22Rv1 (cell line): ENCODE measurements at regions not wholly inside any gene's neighbourhood (a gene's known extent, or its start where the extent isn't known, plus 50 kb on each side); places are given as distances from the start of the nearest gene placed in this dataset.

Source experiments
- ZFX ChIP-seq: fragments of 450-650 bp; IDR thresholded peaks from 2 replicates; pipeline ENCODE4 v1.6.1; 2017; ENCODE audit warnings: antibody characterized with exemption, borderline replicate concordance
- TF ChIP-seq, protein P1 (sequence below): fragments of 450-650 bp; IDR thresholded peaks from 2 replicates; pipeline ENCODE4 v1.5.1; 2017; ENCODE audit warnings: mild to moderate bottlenecking

- TF ChIP-seq, protein P1, sequence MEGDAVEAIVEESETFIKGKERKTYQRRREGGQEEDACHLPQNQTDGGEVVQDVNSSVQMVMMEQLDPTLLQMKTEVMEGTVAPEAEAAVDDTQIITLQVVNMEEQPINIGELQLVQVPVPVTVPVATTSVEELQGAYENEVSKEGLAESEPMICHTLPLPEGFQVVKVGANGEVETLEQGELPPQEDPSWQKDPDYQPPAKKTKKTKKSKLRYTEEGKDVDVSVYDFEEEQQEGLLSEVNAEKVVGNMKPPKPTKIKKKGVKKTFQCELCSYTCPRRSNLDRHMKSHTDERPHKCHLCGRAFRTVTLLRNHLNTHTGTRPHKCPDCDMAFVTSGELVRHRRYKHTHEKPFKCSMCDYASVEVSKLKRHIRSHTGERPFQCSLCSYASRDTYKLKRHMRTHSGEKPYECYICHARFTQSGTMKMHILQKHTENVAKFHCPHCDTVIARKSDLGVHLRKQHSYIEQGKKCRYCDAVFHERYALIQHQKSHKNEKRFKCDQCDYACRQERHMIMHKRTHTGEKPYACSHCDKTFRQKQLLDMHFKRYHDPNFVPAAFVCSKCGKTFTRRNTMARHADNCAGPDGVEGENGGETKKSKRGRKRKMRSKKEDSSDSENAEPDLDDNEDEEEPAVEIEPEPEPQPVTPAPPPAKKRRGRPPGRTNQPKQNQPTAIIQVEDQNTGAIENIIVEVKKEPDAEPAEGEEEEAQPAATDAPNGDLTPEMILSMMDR: no peak
- TF ChIP-seq ZFX: no peak
These were observed 1628.0 kb upstream of the PIK3C3 start for GRCh38 chr18:40326985-40327384.
